Nephron progenitor cell (in vitro differentiated cells): ENCODE measurements at regions not wholly inside any gene's neighbourhood (a gene's known extent, or its start where the extent isn't known, plus 50 kb on each side); places are given as distances from the start of the nearest gene placed in this dataset.
A peak's percentile ranks its signal among the peaks of the same experiment; 100 is the strongest.

Experiments used
- DNase-seq: peaks from one replicate; pipeline ENCODE4 v3.0.0; 2021
- H3K27ac Mint-ChIP-seq: 2 replicates; pipeline ENCODE4 v1.8.0; 2021; ENCODE audit warnings: mild to moderate bottlenecking, moderate library complexity, mixed read lengths
- H3K27me3 Mint-ChIP-seq: 2 replicates; pipeline ENCODE4 v1.8.0; 2021; ENCODE audit warnings: mild to moderate bottlenecking, low read depth, mixed read lengths; ENCODE audit not compliant: poor library complexity
- H3K36me3 Mint-ChIP-seq: 2 replicates; pipeline ENCODE4 v1.8.0; 2021; ENCODE audit warnings: low read depth, mixed read lengths
- H3K4me1 Mint-ChIP-seq: 2 replicates; pipeline ENCODE4 v1.8.0; 2021; ENCODE audit warnings: mixed read lengths
- H3K4me3 Mint-ChIP-seq: 2 replicates; pipeline ENCODE4 v1.8.0; 2021; ENCODE audit warnings: mild to moderate bottlenecking, moderate library complexity, mixed read lengths
- H3K9me3 Mint-ChIP-seq: 2 replicates; pipeline ENCODE4 v1.8.0; 2021; ENCODE audit warnings: mild to moderate bottlenecking, moderate library complexity, mixed read lengths
- CTCF ChIP-seq: fragments of 200-600 bp; sonication (generic); IDR thresholded peaks from 2 replicates; pipeline ENCODE4 v1.5.0; 2021; ENCODE audit warnings: antibody characterized with exemption

- no peaks in the 10 kb centered on the region for H3K36me3 Mint-ChIP-seq
- H3K27ac Mint-ChIP-seq, result no peak overlapping the region
- TF ChIP-seq CTCF, result no peak
- peaks cover 4% of the 10 kb centered on the region for H3K27me3 Mint-ChIP-seq
- DNase-seq, result no peak
- H3K4me1 Mint-ChIP-seq, result peaks cover 12% of the 10 kb centered on the region
- peaks cover 42% of the 10 kb centered on the region for H3K9me3 Mint-ChIP-seq
- H3K4me3 Mint-ChIP-seq, result no peak overlapping the region
Measured at GRCh38 chr6:159590835-159591234, 102.2 kb downstream of the SOD2 start.

- no peak for TF ChIP-seq CTCF
- H3K27me3 Mint-ChIP-seq, result peaks cover 8% of the 10 kb centered on the region
- H3K36me3 Mint-ChIP-seq, result no peaks in the 10 kb centered on the region
- H3K4me1 Mint-ChIP-seq, result no peaks in the 10 kb centered on the region
- no peak overlapping the region for H3K4me3 Mint-ChIP-seq
- DNase-seq, result no peak
- H3K9me3 Mint-ChIP-seq, result peaks cover 38% of the 10 kb centered on the region
- H3K27ac Mint-ChIP-seq, result no peak overlapping the region
Measured at GRCh38 chr6:159586684-159587083, 106.4 kb downstream of the SOD2 start.

GRCh38 chr6:159582736-159583135 is 110.3 kb downstream of the SOD2 start:
- Mint-ChIP-seq H3K9me3 (peaks cover 33% of the 10 kb centered on the region), H3K27me3 (peaks cover 7% of the 10 kb centered on the region), H3K4me3 (no peak overlapping the region), H3K27ac (no peak overlapping the region), H3K36me3 (no peaks in the 10 kb centered on the region), H3K4me1 (no peaks in the 10 kb centered on the region)
- DNase-seq, result no peak
- TF ChIP-seq CTCF, result no peak

GRCh38 chr6:159578629-159579028 is 114.4 kb downstream of the SOD2 start:
- Mint-ChIP-seq H3K27me3 (peaks cover 7% of the 10 kb centered on the region), H3K9me3 (peaks cover 53% of the 10 kb centered on the region), H3K36me3 (no peaks in the 10 kb centered on the region), H3K4me3 (no peak overlapping the region), H3K27ac (no peak overlapping the region), H3K4me1 (no peaks in the 10 kb centered on the region)
- TF ChIP-seq CTCF, result no peak
- no peak for DNase-seq

GRCh38 chr6:159577564-159577963 is 115.5 kb downstream of the SOD2 start:
- DNase-seq, result no peak
- H3K36me3 Mint-ChIP-seq, result no peaks in the 10 kb centered on the region
- no peak overlapping the region for H3K4me3 Mint-ChIP-seq
- H3K4me1 Mint-ChIP-seq, result no peaks in the 10 kb centered on the region
- no peak for TF ChIP-seq CTCF
- H3K27ac Mint-ChIP-seq, result no peak overlapping the region
- peaks cover 51% of the 10 kb centered on the region for H3K9me3 Mint-ChIP-seq
- peaks cover 6% of the 10 kb centered on the region for H3K27me3 Mint-ChIP-seq

- TF ChIP-seq CTCF, result no peak
- DNase-seq, result no peak
- Mint-ChIP-seq H3K27ac (peak overlapping the region; percentile 79), H3K4me1 (no peaks in the 10 kb centered on the region), H3K9me3 (peaks cover 67% of the 10 kb centered on the region), H3K36me3 (no peaks in the 10 kb centered on the region), H3K4me3 (no peak overlapping the region), H3K27me3 (peaks cover 6% of the 10 kb centered on the region)
Measured at GRCh38 chr6:159572439-159573110, 120.5 kb downstream of the SOD2 start.
